LNCaP clone FGC (cell line): ENCODE measurements at regions not wholly inside any gene's neighbourhood (a gene's known extent, or its start where the extent isn't known, plus 50 kb on each side); places are given as distances from the start of the nearest gene placed in this dataset.

Source experiments
- DNase-seq: peaks from one replicate; pipeline ENCODE4 v3.0.0-alpha.2; 2011; ENCODE audit warnings: low read depth
- H3K4me3 ChIP-seq: 2 replicates; pipeline ENCODE4 v1.5.1; 2011; ENCODE audit warnings: mild to moderate bottlenecking, low read depth, low read length, control low read depth
- TF ChIP-seq, protein P1 (sequence below): IDR thresholded peaks from 2 replicates; pipeline ENCODE4 v1.5.1; 2012; ENCODE audit warnings: mild to moderate bottlenecking; ENCODE audit not compliant: control insufficient read depth, insufficient read depth; ENCODE audit errors: extremely low read depth

- TF ChIP-seq, protein P1, sequence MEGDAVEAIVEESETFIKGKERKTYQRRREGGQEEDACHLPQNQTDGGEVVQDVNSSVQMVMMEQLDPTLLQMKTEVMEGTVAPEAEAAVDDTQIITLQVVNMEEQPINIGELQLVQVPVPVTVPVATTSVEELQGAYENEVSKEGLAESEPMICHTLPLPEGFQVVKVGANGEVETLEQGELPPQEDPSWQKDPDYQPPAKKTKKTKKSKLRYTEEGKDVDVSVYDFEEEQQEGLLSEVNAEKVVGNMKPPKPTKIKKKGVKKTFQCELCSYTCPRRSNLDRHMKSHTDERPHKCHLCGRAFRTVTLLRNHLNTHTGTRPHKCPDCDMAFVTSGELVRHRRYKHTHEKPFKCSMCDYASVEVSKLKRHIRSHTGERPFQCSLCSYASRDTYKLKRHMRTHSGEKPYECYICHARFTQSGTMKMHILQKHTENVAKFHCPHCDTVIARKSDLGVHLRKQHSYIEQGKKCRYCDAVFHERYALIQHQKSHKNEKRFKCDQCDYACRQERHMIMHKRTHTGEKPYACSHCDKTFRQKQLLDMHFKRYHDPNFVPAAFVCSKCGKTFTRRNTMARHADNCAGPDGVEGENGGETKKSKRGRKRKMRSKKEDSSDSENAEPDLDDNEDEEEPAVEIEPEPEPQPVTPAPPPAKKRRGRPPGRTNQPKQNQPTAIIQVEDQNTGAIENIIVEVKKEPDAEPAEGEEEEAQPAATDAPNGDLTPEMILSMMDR, result no peak
- DNase-seq, result no peak
- H3K4me3 ChIP-seq, result no peak overlapping the region
These were observed 376.3 kb upstream of the ACTBL2 start for GRCh38 chr5:57858905-57859304.

DNA sequence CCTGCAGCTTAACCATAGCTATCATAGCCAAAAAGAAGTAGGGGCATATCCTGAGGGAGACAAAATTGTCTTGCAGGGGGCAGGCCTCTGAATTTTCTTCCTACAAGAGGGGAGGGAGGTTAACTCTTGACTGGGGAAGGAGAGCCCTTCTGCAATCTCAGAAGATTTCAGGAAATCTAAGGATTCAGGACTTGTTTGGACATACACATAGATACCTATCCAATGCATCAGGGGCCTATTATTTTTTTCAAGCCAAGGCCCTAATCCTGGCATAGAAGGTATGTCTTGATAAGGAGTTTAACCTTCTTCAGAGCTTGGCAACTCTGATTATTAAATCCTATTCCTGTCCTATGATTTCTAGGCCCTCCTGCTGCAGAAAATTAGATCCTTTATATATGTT is 375.1 kb upstream of the ACTBL2 start:
- H3K4me3 ChIP-seq, result no peak overlapping the region
- no peak for DNase-seq
- TF ChIP-seq, protein P1, result no peak

DNA sequence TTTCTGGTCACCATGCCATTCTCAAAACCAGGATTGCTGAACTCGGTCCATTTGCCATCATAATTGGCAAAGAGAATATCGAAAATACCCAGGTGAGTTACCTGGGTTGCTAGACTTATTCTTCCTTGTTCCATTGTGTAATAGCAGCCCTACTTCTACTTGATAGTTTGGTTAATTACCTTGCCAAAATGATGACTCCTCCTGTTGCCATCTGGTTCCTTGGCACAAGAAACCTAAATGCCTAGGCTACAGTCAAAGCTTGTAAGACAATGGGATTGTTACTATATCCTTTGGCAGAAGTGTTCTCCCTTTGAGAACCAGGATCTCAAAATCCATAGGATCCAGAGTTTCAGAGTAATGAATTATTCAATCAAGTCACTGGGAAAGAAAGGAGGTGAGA is 373.2 kb upstream of the ACTBL2 start:
- no peak overlapping the region for H3K4me3 ChIP-seq
- TF ChIP-seq, protein P1, result no peak
- no peak for DNase-seq

DNA sequence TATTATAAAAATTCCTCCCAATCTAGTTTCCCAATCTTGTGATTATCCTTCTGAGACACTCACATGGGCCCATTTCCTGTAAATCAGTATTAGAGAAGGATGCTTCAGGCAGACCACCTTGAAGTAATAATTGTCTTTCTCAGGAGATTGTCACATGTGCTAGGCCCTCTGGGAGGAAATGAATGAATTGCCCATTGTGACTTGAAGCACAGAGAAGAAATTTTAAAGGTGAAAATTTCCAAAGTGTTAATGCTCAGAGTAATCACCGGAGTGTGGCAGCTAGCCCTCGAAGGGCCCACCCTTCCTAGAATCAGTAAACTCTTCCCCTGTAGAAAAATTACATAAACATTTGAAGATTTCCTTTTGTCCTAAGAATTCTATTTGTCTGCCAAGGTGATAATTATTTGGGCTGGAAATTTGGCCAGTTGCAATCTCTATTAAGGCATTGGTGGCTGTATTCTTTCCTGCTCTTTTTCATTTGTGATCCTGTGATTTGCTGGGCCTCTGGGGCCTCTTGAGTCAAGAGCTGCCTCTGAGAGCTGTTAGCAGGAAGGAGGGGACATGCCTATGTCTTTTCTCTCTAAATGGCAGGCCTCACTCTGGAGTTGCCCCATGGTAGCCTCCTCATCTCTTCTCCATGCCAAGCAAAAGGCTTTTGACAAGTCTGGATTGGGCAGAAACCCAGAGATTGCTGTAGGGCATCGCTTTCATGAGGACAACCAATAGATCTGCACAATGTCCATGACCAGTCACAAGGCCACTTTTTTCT is 371.5 kb upstream of the ACTBL2 start:
- DNase-seq, result no peak
- no peak overlapping the region for H3K4me3 ChIP-seq
- TF ChIP-seq, protein P1, result no peak

DNA sequence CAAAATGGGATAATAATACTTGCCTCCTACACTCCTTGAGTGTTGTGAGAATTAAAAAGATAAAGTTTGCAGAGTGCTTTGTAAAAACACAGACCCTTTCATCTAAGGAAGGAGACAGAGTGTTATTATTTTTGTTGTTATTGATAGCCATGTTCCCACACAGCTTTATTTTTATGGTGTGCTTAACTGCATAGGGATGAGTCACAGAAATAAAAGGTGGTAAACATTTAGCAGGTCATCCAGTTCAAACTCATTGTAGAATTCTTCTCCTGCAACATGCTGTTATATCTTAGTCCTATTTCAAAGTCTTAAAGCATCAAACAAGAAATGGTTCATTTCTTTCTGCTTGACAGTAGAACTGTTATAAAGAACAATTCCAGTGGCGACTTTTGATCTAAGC is 367.5 kb upstream of the ACTBL2 start:
- DNase-seq, result no peak
- H3K4me3 ChIP-seq, result no peak overlapping the region
- TF ChIP-seq, protein P1, result no peak

DNA sequence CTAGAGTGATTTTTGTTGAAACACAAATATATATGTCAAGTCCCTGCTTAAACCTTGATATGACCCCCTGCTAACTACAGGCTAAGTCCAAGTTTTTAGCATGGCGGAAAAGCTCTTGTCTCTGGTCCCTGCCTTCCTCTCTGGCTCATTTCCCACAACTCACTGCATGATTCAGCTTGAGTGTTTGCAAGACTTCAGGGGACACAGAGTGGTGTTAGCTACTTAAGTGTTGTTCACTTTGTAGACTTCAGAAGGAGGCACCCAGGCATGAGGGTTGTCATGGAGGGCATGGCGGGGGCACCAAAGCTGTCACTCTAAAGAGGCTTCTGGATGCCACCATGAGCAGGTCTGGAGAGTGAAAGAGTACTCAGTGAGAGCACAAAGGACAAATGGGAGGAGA is 362.4 kb upstream of the ACTBL2 start:
- no peak for DNase-seq
- no peak overlapping the region for H3K4me3 ChIP-seq
- TF ChIP-seq, protein P1, result no peak

- no peak for DNase-seq
- no peak overlapping the region for H3K4me3 ChIP-seq
- TF ChIP-seq, protein P1, result no peak
These were observed 361.8 kb upstream of the ACTBL2 start for GRCh38 chr5:57844410-57844809.
